K562 (cell line): ENCODE measurements at regions not wholly inside any gene's neighbourhood (a gene's known extent, or its start where the extent isn't known, plus 50 kb on each side); places are given as distances from the start of the nearest gene placed in this dataset.

Source experiments
- ATAC-seq: fragments of 200-7000 bp; cut with Tn5 transposase; 3 replicates; pipeline ENCODE4 v1.9.1; 2020; ENCODE audit warnings: moderate library complexity
- BruUV-seq: library from RNA; stranded (reverse); fragments of 400-500 nt; replicated peaks from 2 replicates; lab custom pipeline; 2021; lab: Mats Ljungman, UMichigan
- CTCF ChIA-PET: fragments of 300-600 bp; formaldehyde crosslinking; extraction: SDS; loops from one replicate; lab custom pipeline; 2021; ENCODE audit warnings: low intra/inter-chr PET ratio; lab: Yijun Ruan, JAX
- POLR2A ChIA-PET: fragments of 300-600, 350-650 bp; sonication (Branson Sonifier 250); formaldehyde crosslinking; extraction: SDS; loops from one replicate; lab custom pipeline; 2021; ENCODE audit warnings: antibody characterized with exemption, inconsistent platforms; lab: Yijun Ruan, JAX
- DNase-seq, 4 experiments: peaks; one replicate each; pipeline versions ENCODE4 v3.0.0 to v3.0.0-alpha.2; 2011 to 2018; ENCODE audit warnings: low spot score in 3 of 4, mixed read lengths in 3 of 4; ENCODE audit errors: extremely low read depth in 1 of 4
- FAIRE-seq: peaks from 2 replicates; lab custom pipeline; 2011; peaks lifted over from hg19 to GRCh38; lab: Jason Lieb, UNC
- H2AFZ ChIP-seq: 2 replicates; pipeline ENCODE4 v1.6.0; 2011; ENCODE audit warnings: low read depth, low read length, control low read depth, inconsistent platforms
- H3K27ac ChIP-seq: fragments of 200-600 bp; 3 replicates; pipeline ENCODE4 v1.8.0; 2011; ENCODE audit warnings: low read depth, mild to moderate bottlenecking, control low read depth, inconsistent platforms, low read length, moderate library complexity, mixed read lengths; ENCODE audit errors: extremely low read depth
- H3K27me3 ChIP-seq, 2 experiments: fragments of 300-600 bp in 1 of 2; 2 replicates in 1 of 2; 3 replicates in 1 of 2; pipeline versions ENCODE4 v1.6.0 to v1.8.0; 2011; ENCODE audit warnings: inconsistent platforms in 2 of 2, low read length in 2 of 2, mild to moderate bottlenecking in 1 of 2, mixed read lengths in 1 of 2, moderate library complexity in 1 of 2; ENCODE audit not compliant: control insufficient read depth in 2 of 2, insufficient read depth in 2 of 2
- H3K36me3 ChIP-seq: fragments of 300-600 bp; 3 replicates; pipeline ENCODE4 v1.8.0; 2011; ENCODE audit warnings: mild to moderate bottlenecking, low read length, inconsistent platforms; ENCODE audit not compliant: control insufficient read depth, insufficient read depth
- H3K4me1 ChIP-seq, 2 experiments: fragments of 200-600 bp in 1 of 2; replicated peaks in 1 of 2; 2 replicates in 1 of 2; 3 replicates in 1 of 2; pipeline versions ENCODE4 v1.5.1 to v1.8.0; 2011; ENCODE audit warnings: inconsistent platforms in 2 of 2, low read length in 2 of 2, mild to moderate bottlenecking in 1 of 2, mixed read lengths in 1 of 2, moderate library complexity in 1 of 2; ENCODE audit not compliant: control insufficient read depth in 2 of 2, insufficient read depth in 2 of 2
- H3K4me2 ChIP-seq: 2 replicates; pipeline ENCODE4 v1.6.1; 2011; ENCODE audit warnings: low read length, control low read depth, inconsistent platforms, mixed read lengths; ENCODE audit not compliant: insufficient read depth
- H3K4me3 ChIP-seq: fragments of 200-600 bp; sonication (generic), shearing (Covaris generic); 2 replicates; pipeline ENCODE4 v1.5.1; 2016; ENCODE audit warnings: control low read depth, inconsistent platforms
- H3K79me2 ChIP-seq: fragments of 200-600 bp; 3 replicates; pipeline ENCODE4 v1.8.0; 2011; ENCODE audit warnings: low read length, inconsistent platforms; ENCODE audit not compliant: control insufficient read depth, insufficient read depth
- H3K9ac ChIP-seq, 2 experiments: 2 replicates each; pipeline versions ENCODE4 v1.6.0 to v1.6.1; 2011; ENCODE audit warnings: low read depth in 2 of 2, low read length in 2 of 2, control low read depth in 1 of 2, inconsistent platforms in 1 of 2, mild to moderate bottlenecking in 1 of 2, mixed read lengths in 1 of 2; ENCODE audit not compliant: insufficient read depth in 1 of 2
- H3K9me1 ChIP-seq: one replicate; pipeline ENCODE4 v1.6.0; 2011; ENCODE audit warnings: inconsistent platforms, mild to moderate bottlenecking, low read length, moderate library complexity; ENCODE audit not compliant: control insufficient read depth, insufficient read depth
- H3K9me3 ChIP-seq: replicated peaks from 2 replicates; pipeline ENCODE4 v1.5.1; 2011; ENCODE audit warnings: low read depth, low read length, inconsistent platforms; ENCODE audit not compliant: control insufficient read depth, insufficient read depth
- H4K20me1 ChIP-seq: replicated peaks from 2 replicates; pipeline ENCODE4 v1.6.1; 2011; ENCODE audit warnings: low read length, inconsistent platforms, mixed read lengths; ENCODE audit not compliant: control insufficient read depth, insufficient read depth
- CHD2 ChIP-seq: IDR thresholded peaks from 2 replicates; pipeline ENCODE4 v1.6.1; 2011; ENCODE audit warnings: low read depth, low read length
- KLF10 ChIP-seq: fragments of 250-450 bp; sonication (Bioruptor Pico); IDR thresholded peaks from 2 replicates; pipeline ENCODE4 v1.6.1; 2021; ENCODE audit warnings: matching md5 sums
- L3MBTL2 ChIP-seq: fragments of 450-650 bp; IDR thresholded peaks from 2 replicates; pipeline ENCODE4 v1.6.1; 2016; ENCODE audit warnings: mild to moderate bottlenecking, moderate library complexity
- MYBL2 ChIP-seq, 2 experiments: fragments of 450-650 bp in 1 of 2; sonication (generic) in 1 of 2; formaldehyde crosslinking in 1 of 2; IDR thresholded peaks; 2 replicates each; pipeline versions ENCODE4 v1.6.1 to v1.8.1; 2017 to 2022; ENCODE audit warnings: borderline replicate concordance in 1 of 2, inconsistent platforms in 1 of 2, low read depth in 1 of 2, mild to moderate bottlenecking in 1 of 2, missing genetic modification reagents in 1 of 2, moderate library complexity in 1 of 2
- PTTG1 ChIP-seq: fragments of 450-650 bp; IDR thresholded peaks from 2 replicates; pipeline ENCODE4 v1.6.1; 2016; ENCODE audit warnings: low read depth, mild to moderate bottlenecking, missing genetic modification characterization, missing compliant biosample characterization
- TBL1XR1 ChIP-seq, 2 experiments: IDR thresholded peaks; 2 replicates each; pipeline ENCODE4 v1.6.1; 2012; ENCODE audit warnings: improper control_type of control experiment in 2 of 2, low read length in 2 of 2, mild to moderate bottlenecking in 1 of 2
- ZBTB7A ChIP-seq: IDR thresholded peaks from 2 replicates; pipeline ENCODE4 v1.6.1; 2011; ENCODE audit warnings: low read depth, mild to moderate bottlenecking, low read length, moderate library complexity, borderline replicate concordance; ENCODE audit not compliant: control insufficient read depth
- ZNF23 ChIP-seq: fragments of 250-450 bp; sonication (Bioruptor Pico); IDR thresholded peaks from 2 replicates; pipeline ENCODE4 v1.4.0; 2020; ENCODE audit warnings: mild to moderate bottlenecking
- ZNF239 ChIP-seq: fragments of 250-450 bp; sonication (Bioruptor Pico); IDR thresholded peaks from 2 replicates; pipeline ENCODE4 v1.4.0; 2020; ENCODE audit warnings: mild to moderate bottlenecking
- WGBS: fragments of 100-300 bp; shearing (Covaris generic); methylation state at CpG from one replicate; pipeline ENCODE4 v1.1.6; 2016; ENCODE audit warnings: low coverage, mixed read lengths; ENCODE audit not compliant: insufficient coverage; ENCODE audit errors: missing lambda C conversion rate; 5-methylcytosine and 5-hydroxymethylcytosine counted together
- in situ Hi-C: fragments of 300-500 bp; cut with MboI; formaldehyde crosslinking; loops from 4 replicates; pipeline ENCODE4 v1.15.0; 2018; ENCODE audit warnings: inconsistent platforms, mixed read lengths
- intact Hi-C: fragments of 100-400 bp; cut with micrococcal nuclease; formaldehyde crosslinking; loops from 2 replicates; pipeline ENCODE4 v1.14.2; 2022
- TF ChIP-seq, protein P1 (sequence below): sonication (generic); formaldehyde crosslinking; IDR thresholded peaks from 2 replicates; pipeline ENCODE4 v1.8.1; 2023; ENCODE audit warnings: mild to moderate bottlenecking, missing genetic modification reagents
- TF ChIP-seq, protein P2 (sequence below), 2 experiments: fragments of 250-450 bp in 1 of 2; fragments of 450-650 bp in 1 of 2; sonication (Bioruptor Pico) in 1 of 2; IDR thresholded peaks; 2 replicates each; pipeline versions ENCODE4 v1.6.1 to v1.8.0; 2016 to 2021; ENCODE audit warnings: mild to moderate bottlenecking in 2 of 2, moderate library complexity in 2 of 2, missing compliant biosample characterization in 1 of 2, missing genetic modification characterization in 1 of 2

- Histone ChIP-seq H3K4me1 (no peaks in the 10 kb centered on the region), H4K20me1 (0 out of 2 replicates have a peak, but pooled peaks cover 3% of the 10 kb centered on the region), H2AFZ (no peak overlapping the region), H3K4me3 (no peak overlapping the region), H3K27ac (no peak overlapping the region), H3K27me3 (peaks cover 33 to 69% of the 10 kb centered on the region in 2 experiments; a peak in 4 of 5 replicates), H3K4me2 (no peak overlapping the region), H3K9ac (no peak overlapping the region), H3K9me1 (no peaks in the 10 kb centered on the region), H3K79me2 (no peaks in the 10 kb centered on the region), H3K9me3 (no peaks in the 10 kb centered on the region), H3K36me3 (no peaks in the 10 kb centered on the region)
- no peak for ATAC-seq
- in situ Hi-C loops (no loop called here), intact Hi-C loops (no loop called here)
- no peak for FAIRE-seq
- WGBS: 3% methylated on average over 8 of the region's 8 CpGs
- POLR2A ChIA-PET: no interaction called here
- DNase-seq: no peak
- no TSS peak for BruUV-seq
- TF ChIP-seq L3MBTL2 (no peak), ZNF239 (CRISPR knock-in tag) (no peak), CHD2 (no peak), KLF10 (no peak), ZNF23 (no peak), MYBL2 (IDR thresholded peaks at IDR 0.05; ENCODE audit: low read depth) (no peak), MYBL2 (CRISPR knock-in tag; IDR thresholded peaks at IDR 0.05; ENCODE audit: borderline replicate concordance) (no peak), TBL1XR1 (IDR thresholded peaks at IDR 0.05; ENCODE audit: low read length in 2 of 2) (no peak), ZBTB7A (no peak), PTTG1 (tag) (no peak)
- TF ChIP-seq, protein P1, sequence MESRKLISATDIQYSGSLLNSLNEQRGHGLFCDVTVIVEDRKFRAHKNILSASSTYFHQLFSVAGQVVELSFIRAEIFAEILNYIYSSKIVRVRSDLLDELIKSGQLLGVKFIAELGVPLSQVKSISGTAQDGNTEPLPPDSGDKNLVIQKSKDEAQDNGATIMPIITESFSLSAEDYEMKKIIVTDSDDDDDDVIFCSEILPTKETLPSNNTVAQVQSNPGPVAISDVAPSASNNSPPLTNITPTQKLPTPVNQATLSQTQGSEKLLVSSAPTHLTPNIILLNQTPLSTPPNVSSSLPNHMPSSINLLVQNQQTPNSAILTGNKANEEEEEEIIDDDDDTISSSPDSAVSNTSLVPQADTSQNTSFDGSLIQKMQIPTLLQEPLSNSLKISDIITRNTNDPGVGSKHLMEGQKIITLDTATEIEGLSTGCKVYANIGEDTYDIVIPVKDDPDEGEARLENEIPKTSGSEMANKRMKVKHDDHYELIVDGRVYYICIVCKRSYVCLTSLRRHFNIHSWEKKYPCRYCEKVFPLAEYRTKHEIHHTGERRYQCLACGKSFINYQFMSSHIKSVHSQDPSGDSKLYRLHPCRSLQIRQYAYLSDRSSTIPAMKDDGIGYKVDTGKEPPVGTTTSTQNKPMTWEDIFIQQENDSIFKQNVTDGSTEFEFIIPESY (CRISPR knock-in tag): no peak
- TF ChIP-seq, protein P2, sequence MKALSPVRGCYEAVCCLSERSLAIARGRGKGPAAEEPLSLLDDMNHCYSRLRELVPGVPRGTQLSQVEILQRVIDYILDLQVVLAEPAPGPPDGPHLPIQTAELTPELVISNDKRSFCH (CRISPR knock-in tag; IDR thresholded peaks at IDR 0.05): no peak
- TF ChIP-seq, protein P2 (tag; IDR thresholded peaks at IDR 0.05): no peak
- CTCF ChIA-PET: no interaction called here
These were observed 96.2 kb upstream of the CDYL2 start for GRCh38 chr16:80900593-80900954.
